Fibroblast of lung (primary cell): ENCODE measurements at regions not wholly inside any gene's neighbourhood (a gene's known extent, or its start where the extent isn't known, plus 50 kb on each side); places are given as distances from the start of the nearest gene placed in this dataset.

Experiments used
- EZH2 ChIP-seq: IDR thresholded peaks from 2 replicates; pipeline ENCODE4 v1.5.1; 2012; ENCODE audit warnings: low read length, control low read depth, mild to moderate bottlenecking; ENCODE audit errors: missing control alignments
- TF ChIP-seq, protein P1 (sequence below), 2 donors: IDR thresholded peaks in 1 of 2; conservative IDR thresholded peaks in 1 of 2; 1 replicate in 1 of 2; 2 replicates in 1 of 2; pipeline ENCODE4 v1.5.1; 2011 to 2012; ENCODE audit warnings: low read length in 2 of 2, control low read depth in 1 of 2, inconsistent platforms in 1 of 2, low read depth in 1 of 2, mild to moderate bottlenecking in 1 of 2

DNA sequence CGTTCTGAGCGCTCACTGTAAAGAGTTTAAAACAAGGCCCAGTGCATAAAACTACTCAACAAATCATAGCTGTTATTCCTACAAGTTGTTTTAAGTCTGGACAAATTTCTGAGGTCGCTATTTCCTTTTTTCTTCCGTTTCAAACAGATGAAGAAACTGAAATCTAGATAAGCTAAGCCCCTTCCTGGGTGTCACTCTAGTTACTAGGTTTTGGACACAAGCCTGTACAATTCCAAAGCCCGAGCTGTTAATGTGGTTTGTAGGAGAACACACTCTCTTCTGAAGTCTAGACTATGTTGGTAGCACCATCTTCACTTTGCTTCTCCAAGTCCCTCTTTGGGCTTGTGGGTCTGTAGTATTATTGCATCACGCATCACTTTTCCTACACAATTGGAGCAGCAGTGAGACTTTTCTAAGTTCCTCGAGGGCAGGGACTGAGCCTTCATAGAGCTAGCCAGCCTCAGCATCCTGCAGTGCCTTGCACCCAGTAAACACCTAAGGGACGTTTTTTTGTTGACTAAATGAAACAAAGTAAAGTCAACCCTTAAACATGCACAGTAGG is 142.6 kb upstream of the PROK2 start:
- TF ChIP-seq, protein P1, sequence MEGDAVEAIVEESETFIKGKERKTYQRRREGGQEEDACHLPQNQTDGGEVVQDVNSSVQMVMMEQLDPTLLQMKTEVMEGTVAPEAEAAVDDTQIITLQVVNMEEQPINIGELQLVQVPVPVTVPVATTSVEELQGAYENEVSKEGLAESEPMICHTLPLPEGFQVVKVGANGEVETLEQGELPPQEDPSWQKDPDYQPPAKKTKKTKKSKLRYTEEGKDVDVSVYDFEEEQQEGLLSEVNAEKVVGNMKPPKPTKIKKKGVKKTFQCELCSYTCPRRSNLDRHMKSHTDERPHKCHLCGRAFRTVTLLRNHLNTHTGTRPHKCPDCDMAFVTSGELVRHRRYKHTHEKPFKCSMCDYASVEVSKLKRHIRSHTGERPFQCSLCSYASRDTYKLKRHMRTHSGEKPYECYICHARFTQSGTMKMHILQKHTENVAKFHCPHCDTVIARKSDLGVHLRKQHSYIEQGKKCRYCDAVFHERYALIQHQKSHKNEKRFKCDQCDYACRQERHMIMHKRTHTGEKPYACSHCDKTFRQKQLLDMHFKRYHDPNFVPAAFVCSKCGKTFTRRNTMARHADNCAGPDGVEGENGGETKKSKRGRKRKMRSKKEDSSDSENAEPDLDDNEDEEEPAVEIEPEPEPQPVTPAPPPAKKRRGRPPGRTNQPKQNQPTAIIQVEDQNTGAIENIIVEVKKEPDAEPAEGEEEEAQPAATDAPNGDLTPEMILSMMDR (conservative IDR thresholded peaks at IDR 0.05 in 1 of 2, IDR thresholded peaks at IDR 0.05 in 1 of 2; ENCODE audit: low read depth in 1 of 2, low read length in 2 of 2): no peak
- no peak for TF ChIP-seq EZH2
